ENCODE measurements at regions not wholly inside any gene's neighbourhood (a gene's known extent, or its start where the extent isn't known, plus 50 kb on each side); places are given as distances from the start of the nearest gene placed in this dataset.
"Not testable (repeated sequence)": the region's sequence is repeated elsewhere in the genome, so short reads cannot be mapped to it uniquely, and the experiment has no call there.

- no peak for DNase-seq
Measured at GRCh38 chr2:196499686-196500085, 139.8 kb upstream of the CCDC150 start.

GRCh38 chr2:196500686-196501431 lies 138.7 kb upstream of the CCDC150 start:
- no peak for DNase-seq

GRCh38 chr2:196501836-196502235 lies 137.7 kb upstream of the CCDC150 start:
- DNase-seq = no peak

GRCh38 chr2:196502386-196502785 lies 137.1 kb upstream of the CCDC150 start:
- DNase-seq = no peak

- DNase-seq = no peak
Measured at GRCh38 chr2:196503398-196503797, 136.1 kb upstream of the CCDC150 start.

GRCh38 chr2:196504788-196505187 lies 134.7 kb upstream of the CCDC150 start:
- DNase-seq = no peak

- no peak for DNase-seq
Measured at GRCh38 chr2:196510246-196510645, 129.3 kb upstream of the CCDC150 start.

- no peak for DNase-seq
Measured at GRCh38 chr2:196511258-196512168, 128.0 kb upstream of the CCDC150 start.

- no peak for DNase-seq
Measured at GRCh38 chr2:196513796-196514526, 125.6 kb upstream of the CCDC150 start.

GRCh38 chr2:196514641-196515040 lies 124.9 kb upstream of the CCDC150 start:
- DNase-seq = no peak

GRCh38 chr2:196515051-196515450 lies 124.5 kb upstream of the CCDC150 start:
- no peak for DNase-seq

- no peak for DNase-seq
Measured at GRCh38 chr2:196515608-196516007, 123.9 kb upstream of the CCDC150 start.

GRCh38 chr2:196516564-196516963 lies 123.0 kb upstream of the CCDC150 start:
- no peak for DNase-seq

GRCh38 chr2:196520605-196521004 lies 118.9 kb upstream of the CCDC150 start:
- DNase-seq = no peak

GRCh38 chr2:196526981-196527725 lies 112.4 kb upstream of the CCDC150 start:
- DNase-seq = not testable (repeated sequence)

GRCh38 chr2:196528486-196529223 lies 110.9 kb upstream of the CCDC150 start:
- no peak for DNase-seq

GRCh38 chr2:196530910-196531309 lies 108.6 kb upstream of the CCDC150 start:
- no peak for DNase-seq

- DNase-seq = no peak
Measured at GRCh38 chr2:196533772-196534397, 105.6 kb upstream of the CCDC150 start.

GRCh38 chr2:196534495-196534894 lies 105.0 kb upstream of the CCDC150 start:
- no peak for DNase-seq

GRCh38 chr2:196535061-196535460 lies 104.5 kb upstream of the CCDC150 start:
- DNase-seq = no peak

- no peak for DNase-seq
Measured at GRCh38 chr2:196535742-196536141, 103.8 kb upstream of the CCDC150 start.
